NK-92 (cell line): ENCODE measurements at regions not wholly inside any gene's neighbourhood (a gene's known extent, or its start where the extent isn't known, plus 50 kb on each side); places are given as distances from the start of the nearest gene placed in this dataset.
"Not testable (repeated sequence)": the region's sequence is repeated elsewhere in the genome, so short reads cannot be mapped to it uniquely, and the experiment has no call there.

Source experiments
- DNase-seq: peaks from one replicate; lab custom pipeline; 2025; ENCODE audit not compliant: unreplicated experiment; lab: John Stamatoyannopoulos, UW

- no peak for DNase-seq
Measured at GRCh38 chr6:105546754-105547153, 143.9 kb upstream of the PREP start.

DNA sequence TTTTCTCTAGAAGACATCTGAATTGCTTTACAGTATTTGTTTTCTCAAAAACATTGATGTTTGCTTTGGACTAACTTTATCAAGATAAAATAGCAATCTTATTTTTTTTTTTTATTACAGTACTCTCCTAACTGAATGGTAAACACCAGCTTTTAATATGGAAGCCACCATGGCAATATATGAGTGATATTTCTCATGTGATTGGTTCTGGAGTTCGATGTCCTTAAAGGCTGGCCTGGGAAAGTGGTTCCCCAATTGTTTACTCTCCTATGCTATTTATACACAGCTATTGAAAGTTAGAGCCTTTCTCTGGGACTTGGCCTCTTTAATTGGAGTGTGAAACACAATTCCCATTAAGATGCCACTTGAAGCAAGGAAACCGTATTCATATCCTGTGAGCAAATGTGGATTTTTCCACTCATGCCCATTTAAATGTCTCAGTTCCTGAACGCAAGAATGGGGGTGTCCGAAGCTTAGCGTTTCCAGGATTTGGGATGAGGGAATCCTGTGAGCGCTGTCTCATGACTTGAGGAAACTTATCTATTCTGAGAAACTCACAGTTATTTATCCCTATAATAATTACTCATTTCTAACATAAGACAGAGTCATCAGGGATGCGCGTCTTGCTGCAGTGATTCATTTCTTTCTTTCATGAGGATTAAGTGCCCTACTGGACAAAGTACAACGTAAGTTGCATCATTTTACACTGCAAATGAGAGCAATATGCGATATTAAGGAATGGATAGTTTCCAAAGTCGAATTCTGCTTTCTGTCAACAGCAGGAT lies 143.3 kb upstream of the PREP start:
- DNase-seq, result no peak

GRCh38 chr6:105545228-105545920 lies 142.5 kb upstream of the PREP start:
- no peak for DNase-seq

GRCh38 chr6:105539911-105540310 lies 137.0 kb upstream of the PREP start:
- no peak for DNase-seq

DNA sequence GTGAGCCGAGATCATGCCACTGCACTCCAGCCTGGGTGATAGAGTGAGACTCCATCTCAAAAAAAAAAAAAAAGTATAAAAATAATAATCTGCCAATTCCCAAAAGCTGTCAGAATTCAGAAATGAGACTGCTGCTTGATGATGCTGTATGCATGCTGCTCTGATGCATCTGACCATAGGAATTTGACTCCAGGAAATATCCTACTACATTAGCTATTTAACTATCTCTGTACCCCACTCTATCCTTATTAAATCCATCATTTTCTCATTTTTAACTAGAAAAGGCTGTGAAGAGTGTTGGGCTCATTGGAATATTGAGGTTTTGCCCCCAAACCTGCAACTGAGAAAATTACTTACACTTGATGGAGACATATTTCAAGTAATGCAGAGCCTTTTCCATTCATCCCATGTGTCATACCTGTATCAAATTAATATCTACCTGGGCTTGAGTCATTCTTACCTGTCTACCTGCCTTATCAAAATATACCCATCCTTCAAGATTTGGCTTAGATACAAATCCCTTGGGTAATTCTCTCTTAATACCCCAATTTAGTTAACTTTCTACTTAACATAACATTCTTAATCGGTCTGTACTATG lies 135.2 kb upstream of the PREP start:
- DNase-seq, result no peak

DNA sequence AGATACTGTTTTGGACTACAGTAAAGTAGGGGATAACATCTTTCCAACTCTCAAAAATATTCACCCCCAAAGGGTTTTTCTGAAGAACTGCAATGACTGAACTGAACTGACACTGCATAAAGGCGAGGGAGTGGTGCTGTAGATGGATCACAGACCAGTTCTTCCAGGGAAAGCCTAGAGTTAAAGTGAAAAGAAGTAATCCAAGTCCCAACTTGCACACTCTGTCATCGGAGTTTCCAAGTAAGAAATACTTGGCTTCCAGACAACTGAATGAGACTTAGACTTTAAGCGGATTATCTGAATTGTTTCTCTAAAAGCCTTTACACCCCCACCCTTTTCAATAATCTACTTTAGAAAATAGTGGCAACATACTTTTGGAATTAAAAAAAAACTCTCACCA lies 134.1 kb upstream of the PREP start:
- no peak for DNase-seq

GRCh38 chr6:105533301-105533700 lies 130.4 kb upstream of the PREP start:
- no peak for DNase-seq

- no peak for DNase-seq
Measured at GRCh38 chr6:105526225-105526872, 123.5 kb upstream of the PREP start.

- DNase-seq, result no peak
Measured at GRCh38 chr6:105522626-105523322, 119.9 kb upstream of the PREP start.

DNA sequence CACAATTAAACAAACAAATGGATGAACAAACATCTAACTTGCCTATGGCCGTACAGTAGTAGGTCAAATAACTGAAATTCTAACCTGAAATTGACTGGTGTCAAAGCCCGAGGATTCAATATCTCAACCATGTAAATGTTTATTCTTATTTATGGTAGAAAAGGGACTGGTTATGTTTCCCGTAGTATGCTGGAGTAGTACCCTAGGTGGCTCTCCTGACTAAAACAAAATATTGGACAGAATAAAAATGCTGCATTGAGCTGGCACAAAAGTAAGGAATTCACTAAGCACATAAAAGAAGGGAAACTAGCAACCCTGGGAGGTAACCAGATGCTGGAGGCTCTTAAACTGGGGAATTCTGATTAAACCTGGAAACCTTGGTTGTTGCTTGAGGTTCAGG lies 117.1 kb upstream of the PREP start:
- no peak for DNase-seq

DNA sequence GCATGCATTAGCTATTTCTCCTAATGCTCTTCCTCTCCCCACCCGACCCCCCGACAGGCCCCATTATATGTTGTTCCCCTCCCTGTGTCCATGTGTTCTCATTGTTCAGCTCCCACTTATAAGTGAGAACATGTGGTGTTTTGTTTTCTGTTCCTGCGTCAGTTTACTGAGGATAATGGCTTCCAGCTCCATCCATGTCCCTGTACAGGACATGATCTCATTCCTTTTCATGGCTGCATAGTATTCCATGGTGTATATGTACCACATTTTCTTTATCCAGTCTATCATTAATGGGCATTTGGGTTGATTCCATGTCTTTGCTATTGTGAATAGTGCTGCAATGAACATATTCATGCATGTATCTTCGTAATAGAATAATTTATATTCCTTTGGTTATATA lies 116.1 kb upstream of the PREP start:
- not testable (repeated sequence) for DNase-seq

DNA sequence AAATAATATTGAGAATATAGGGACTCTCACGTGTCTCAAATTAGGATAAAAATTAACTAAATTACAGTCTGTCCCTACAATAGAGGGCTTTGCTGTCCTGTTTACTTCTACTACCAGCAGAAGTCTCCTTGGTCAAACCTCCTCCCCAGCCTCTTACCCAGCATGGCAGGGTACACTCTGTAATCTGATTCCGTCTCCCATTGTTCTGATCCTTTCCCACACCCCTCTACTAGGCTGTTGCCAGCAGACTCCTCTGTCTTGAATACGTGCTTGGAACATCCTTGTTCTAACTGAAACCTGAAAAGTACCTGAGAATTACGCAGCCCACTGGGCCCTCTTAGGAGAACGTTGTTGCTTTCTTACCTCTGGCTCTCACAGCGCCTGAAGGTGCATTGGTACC lies 112.2 kb upstream of the PREP start:
- no peak for DNase-seq

GRCh38 chr6:105514306-105514705 lies 111.4 kb upstream of the PREP start:
- DNase-seq, result no peak

DNA sequence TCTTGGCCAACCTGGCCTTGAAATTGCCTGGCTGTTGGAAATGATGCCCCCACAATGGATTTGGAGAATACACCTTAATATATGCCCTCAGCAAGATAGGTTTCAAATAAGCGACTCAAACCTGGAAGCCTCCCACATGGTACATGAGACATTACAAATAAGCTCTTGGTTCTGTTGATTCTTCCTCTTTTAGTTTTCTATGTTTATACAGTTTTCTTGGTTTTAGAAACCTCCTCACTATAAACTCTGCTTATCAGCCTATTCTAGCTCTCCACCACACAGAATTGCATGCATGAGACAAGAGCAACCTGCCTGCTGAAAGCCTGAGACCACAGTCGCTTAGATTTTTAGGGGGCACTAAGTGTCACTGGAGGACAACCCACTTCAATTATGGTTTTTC lies 108.8 kb upstream of the PREP start:
- no peak for DNase-seq

DNA sequence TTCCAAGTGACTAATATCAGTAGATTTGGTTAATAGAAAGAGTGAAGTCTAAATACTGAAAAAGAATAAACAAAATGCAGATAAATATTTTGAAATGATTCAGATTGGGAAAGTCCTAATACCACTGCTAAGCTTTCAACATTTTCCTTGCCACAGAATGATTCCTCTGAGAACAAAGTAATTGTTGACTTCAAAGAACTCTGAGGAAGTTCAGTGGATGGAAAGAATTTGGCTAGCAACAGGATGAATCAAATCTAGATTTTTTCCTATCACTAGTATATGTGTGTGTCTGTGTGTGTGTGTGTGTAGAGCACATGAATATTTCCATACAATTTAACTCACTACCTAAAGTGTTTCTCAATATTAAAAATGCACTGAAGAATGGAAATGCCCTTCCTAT lies 107.9 kb upstream of the PREP start:
- no peak for DNase-seq

- DNase-seq, result no peak
Measured at GRCh38 chr6:105509506-105510331, 106.8 kb upstream of the PREP start.

DNA sequence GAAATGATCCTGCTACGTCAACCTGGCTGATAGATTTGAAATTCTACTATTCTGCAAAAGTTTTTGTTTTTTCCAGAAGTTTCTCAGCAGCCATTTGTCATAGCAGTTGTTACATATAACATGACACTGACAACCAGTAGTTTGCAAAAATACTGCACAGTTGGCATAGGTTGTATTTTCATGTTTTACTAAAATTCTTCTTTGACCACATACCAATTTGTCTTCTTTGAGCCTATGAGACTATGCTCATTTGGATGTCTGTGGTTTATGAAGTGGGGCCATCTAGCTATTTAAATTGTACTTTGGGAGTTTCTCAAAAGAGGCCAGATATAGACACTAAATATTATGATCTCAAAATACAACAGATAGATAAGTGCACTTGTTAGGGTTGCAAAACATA lies 104.9 kb upstream of the PREP start:
- DNase-seq, result no peak

GRCh38 chr6:105504706-105505105 lies 101.8 kb upstream of the PREP start:
- no peak for DNase-seq

- DNase-seq, result no peak
Measured at GRCh38 chr6:105503641-105504040, 100.8 kb upstream of the PREP start.

DNA sequence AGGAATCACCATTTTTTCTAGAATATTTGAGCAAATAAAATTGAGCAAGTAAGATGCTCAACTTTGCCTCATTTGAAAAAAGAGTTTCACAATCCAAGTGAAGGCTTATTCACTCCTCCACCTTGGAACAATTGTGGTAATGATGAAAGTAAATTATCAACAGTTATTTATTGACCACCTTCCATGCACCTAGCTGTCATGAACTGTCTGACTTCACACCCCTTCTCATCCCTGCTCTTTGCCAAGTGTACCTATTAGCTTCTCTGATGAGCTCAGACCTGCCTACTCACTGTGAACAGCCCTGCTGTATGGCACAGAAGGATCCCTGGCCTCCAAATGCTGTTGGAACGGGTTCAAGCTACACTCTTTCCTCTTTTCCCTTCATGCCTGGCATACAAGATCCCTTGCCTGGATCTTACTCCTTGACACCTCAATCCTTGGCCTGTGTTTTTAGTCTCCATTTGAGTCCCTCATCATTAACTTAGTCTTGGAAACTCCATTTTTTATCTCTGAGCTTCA lies 99.0 kb upstream of the PREP start:
- no peak for DNase-seq
